Ishikawa (cell line): ENCODE measurements at regions not wholly inside any gene's neighbourhood (a gene's known extent, or its start where the extent isn't known, plus 50 kb on each side); places are given as distances from the start of the nearest gene placed in this dataset.

ENCODE experiments used
- CEBPB ChIP-seq: IDR thresholded peaks from 2 replicates; pipeline ENCODE4 v1.6.1; 2012
- CREB1 ChIP-seq: IDR thresholded peaks from 2 replicates; pipeline ENCODE4 v1.6.1; 2012; ENCODE audit warnings: low read depth
- EGR1 ChIP-seq: IDR thresholded peaks from 2 replicates; pipeline ENCODE4 v1.6.1; 2012
- EP300 ChIP-seq: IDR thresholded peaks from 2 replicates; pipeline ENCODE4 v1.6.1; 2012; ENCODE audit warnings: borderline replicate concordance
- MAX ChIP-seq: IDR thresholded peaks from 2 replicates; pipeline ENCODE4 v1.6.1; 2012
- RAD21 ChIP-seq: IDR thresholded peaks from 2 replicates; pipeline ENCODE4 v1.6.1; 2012; ENCODE audit warnings: low read depth
- REST ChIP-seq: IDR thresholded peaks from 2 replicates; pipeline ENCODE4 v1.6.1; 2012; ENCODE audit warnings: low read depth, mild to moderate bottlenecking
- TAF1 ChIP-seq: IDR thresholded peaks from 2 replicates; pipeline ENCODE4 v1.6.1; 2012; ENCODE audit warnings: low read depth, mild to moderate bottlenecking
- TCF12 ChIP-seq: IDR thresholded peaks from 2 replicates; pipeline ENCODE4 v1.6.1; 2012; ENCODE audit warnings: low read depth
- TEAD4 ChIP-seq: IDR thresholded peaks from 2 replicates; pipeline ENCODE4 v1.6.1; 2012
- YY1 ChIP-seq: IDR thresholded peaks from 2 replicates; pipeline ENCODE4 v1.6.1; 2012; ENCODE audit warnings: low read depth
- ZBTB7A ChIP-seq: IDR thresholded peaks from 2 replicates; pipeline ENCODE4 v1.6.1; 2012; ENCODE audit warnings: low read depth

GRCh38 chr12:78271546-78271945 lies 440.9 kb downstream of the NAV3 start:
- no peak for TF ChIP-seq RAD21
- no peak for TF ChIP-seq EP300
- no peak for TF ChIP-seq YY1
- no peak for TF ChIP-seq CREB1
- TF ChIP-seq CEBPB: no peak
- TF ChIP-seq MAX: no peak
- TF ChIP-seq ZBTB7A: no peak
- TF ChIP-seq EGR1: no peak
- no peak for TF ChIP-seq REST
- TF ChIP-seq TAF1: no peak
- TF ChIP-seq TCF12: no peak
- TF ChIP-seq TEAD4: no peak
